OCI-LY7 (cell line): ENCODE measurements at regions not wholly inside any gene's neighbourhood (a gene's known extent, or its start where the extent isn't known, plus 50 kb on each side); places are given as distances from the start of the nearest gene placed in this dataset.

Experiments used
- BruUV-seq: library from RNA; stranded (reverse); fragments of 400-500 nt; replicated peaks from 2 replicates; lab custom pipeline; 2021; lab: Mats Ljungman, UMichigan
- CTCF ChIA-PET: fragments of 300-600 bp; sonication (Branson Sonifier 250); formaldehyde crosslinking; loops from one replicate; lab custom pipeline; 2022; ENCODE audit warnings: antibody characterized with exemption; ENCODE audit not compliant: unreplicated experiment; lab: Charles Lee
- POLR2A ChIA-PET: fragments of 300-600 bp; sonication (Branson Sonifier 250); formaldehyde crosslinking; loops from one replicate; lab custom pipeline; 2022; ENCODE audit warnings: antibody characterized with exemption; lab: Charles Lee
- DNase-seq: peaks from one replicate; pipeline ENCODE4 v3.0.0-alpha.2; 2015; ENCODE audit warnings: low spot score
- H2AFZ ChIP-seq: fragments of 200-600 bp; sonication (generic), shearing (Covaris generic); 2 replicates; pipeline ENCODE4 v1.6.1; 2014; ENCODE audit warnings: mild to moderate bottlenecking, antibody characterized with exemption, low read length, moderate library complexity
- H3K27ac ChIP-seq: fragments of 200-600 bp; sonication (generic); 2 replicates; pipeline ENCODE4 v1.5.1; 2014; ENCODE audit warnings: mixed run types, low read depth, mild to moderate bottlenecking, moderate library complexity, low read length, inconsistent platforms; ENCODE audit not compliant: poor library complexity, severe bottlenecking
- H3K36me3 ChIP-seq: fragments of 200-600 bp; sonication (generic); 2 replicates; pipeline ENCODE4 v1.6.1; 2014; ENCODE audit warnings: mild to moderate bottlenecking, antibody characterized with exemption, low read length, moderate library complexity, mixed read lengths; ENCODE audit not compliant: insufficient read depth
- H3K4me1 ChIP-seq: fragments of 200-600 bp; sonication (generic); 2 replicates; pipeline ENCODE4 v1.5.1; 2014; ENCODE audit warnings: mild to moderate bottlenecking, low read length; ENCODE audit not compliant: insufficient read depth, poor library complexity, severe bottlenecking
- H3K4me2 ChIP-seq: fragments of 200-600 bp; sonication (generic); 2 replicates; pipeline ENCODE4 v1.6.1; 2014; ENCODE audit warnings: mild to moderate bottlenecking, low read length
- H3K4me3 ChIP-seq: fragments of 200-600 bp; sonication (generic); 2 replicates; pipeline ENCODE4 v1.5.1; 2014; ENCODE audit warnings: mild to moderate bottlenecking, low read depth, low read length; ENCODE audit not compliant: poor library complexity, severe bottlenecking
- H3K79me2 ChIP-seq: fragments of 200-600 bp; sonication (generic); 2 replicates; pipeline ENCODE4 v1.6.1; 2016; ENCODE audit warnings: low read depth, mild to moderate bottlenecking, low read length, moderate library complexity, mixed read lengths; ENCODE audit not compliant: insufficient read depth
- H3K9me2 ChIP-seq: fragments of 200-600 bp; sonication (generic); 2 replicates; pipeline ENCODE4 v1.6.1; 2016; ENCODE audit warnings: mild to moderate bottlenecking, low read length, mixed read lengths; ENCODE audit not compliant: insufficient read depth
- H3K9me3 ChIP-seq: fragments of 200-600 bp; sonication (generic); 2 replicates; pipeline ENCODE4 v1.6.1; 2014; ENCODE audit warnings: mild to moderate bottlenecking, mixed run types, low read length, mixed read lengths
- H4K20me1 ChIP-seq: fragments of 200-600 bp; sonication (generic); 2 replicates; pipeline ENCODE4 v1.6.1; 2014; ENCODE audit warnings: mild to moderate bottlenecking, antibody characterized with exemption, low read length, moderate library complexity, mixed read lengths; ENCODE audit not compliant: insufficient read depth
- EZH2phosphoT487 ChIP-seq: fragments of 200-600 bp; sonication (generic); IDR thresholded peaks from 2 replicates; pipeline ENCODE4 v1.6.1; 2018; ENCODE audit warnings: low read depth, borderline replicate concordance, mild to moderate bottlenecking, mixed run types, antibody characterized with exemption, low read length, moderate library complexity, mixed read lengths
- intact Hi-C: fragments of 100-400 bp; cut with micrococcal nuclease; formaldehyde crosslinking; loops from one replicate; pipeline ENCODE4 v1.10.0; 2022; ENCODE audit not compliant: unreplicated experiment
- TF ChIP-seq, protein P1 (sequence below): fragments of 200-600 bp; sonication (generic); conservative IDR thresholded peaks from 2 replicates; pipeline ENCODE4 v1.5.1; 2014; ENCODE audit warnings: mild to moderate bottlenecking, antibody characterized with exemption, low read length, moderate library complexity, mixed read lengths

DNA sequence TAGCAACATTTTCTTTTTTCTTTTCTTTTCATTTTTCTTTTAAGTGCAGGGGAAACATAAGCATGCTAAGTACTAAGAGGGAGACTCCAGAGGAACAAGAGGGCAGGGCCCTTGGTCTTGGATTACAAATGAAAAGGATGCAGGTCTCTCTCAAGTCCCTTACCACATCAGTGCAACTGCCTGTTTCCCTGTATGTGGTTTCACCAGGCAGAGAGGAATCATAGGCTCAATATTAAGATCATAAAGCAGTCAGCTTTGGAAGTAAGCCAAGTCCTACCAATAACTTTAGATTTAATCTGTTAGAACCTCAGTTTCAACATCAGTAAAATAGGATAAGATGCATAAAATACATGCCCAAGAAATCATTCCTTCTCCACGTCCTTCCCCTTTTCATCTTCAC lies 422.7 kb upstream of the PAPPA start:
- H2AFZ ChIP-seq = no peak overlapping the region
- no peaks in the 10 kb centered on the region for H3K79me2 ChIP-seq
- CTCF ChIA-PET = no interaction called here
- H4K20me1 ChIP-seq = no peaks in the 10 kb centered on the region
- H3K4me1 ChIP-seq = no peaks in the 10 kb centered on the region
- H3K36me3 ChIP-seq = no peaks in the 10 kb centered on the region
- H3K9me2 ChIP-seq = no peaks in the 10 kb centered on the region
- TF ChIP-seq, protein P1, sequence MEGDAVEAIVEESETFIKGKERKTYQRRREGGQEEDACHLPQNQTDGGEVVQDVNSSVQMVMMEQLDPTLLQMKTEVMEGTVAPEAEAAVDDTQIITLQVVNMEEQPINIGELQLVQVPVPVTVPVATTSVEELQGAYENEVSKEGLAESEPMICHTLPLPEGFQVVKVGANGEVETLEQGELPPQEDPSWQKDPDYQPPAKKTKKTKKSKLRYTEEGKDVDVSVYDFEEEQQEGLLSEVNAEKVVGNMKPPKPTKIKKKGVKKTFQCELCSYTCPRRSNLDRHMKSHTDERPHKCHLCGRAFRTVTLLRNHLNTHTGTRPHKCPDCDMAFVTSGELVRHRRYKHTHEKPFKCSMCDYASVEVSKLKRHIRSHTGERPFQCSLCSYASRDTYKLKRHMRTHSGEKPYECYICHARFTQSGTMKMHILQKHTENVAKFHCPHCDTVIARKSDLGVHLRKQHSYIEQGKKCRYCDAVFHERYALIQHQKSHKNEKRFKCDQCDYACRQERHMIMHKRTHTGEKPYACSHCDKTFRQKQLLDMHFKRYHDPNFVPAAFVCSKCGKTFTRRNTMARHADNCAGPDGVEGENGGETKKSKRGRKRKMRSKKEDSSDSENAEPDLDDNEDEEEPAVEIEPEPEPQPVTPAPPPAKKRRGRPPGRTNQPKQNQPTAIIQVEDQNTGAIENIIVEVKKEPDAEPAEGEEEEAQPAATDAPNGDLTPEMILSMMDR = no peak
- no peak for TF ChIP-seq EZH2phosphoT487
- POLR2A ChIA-PET = no interaction called here
- intact Hi-C loops = no loop called here
- BruUV-seq = no TSS peak
- H3K4me2 ChIP-seq = no peak overlapping the region
- no peaks in the 10 kb centered on the region for H3K9me3 ChIP-seq
- no peak overlapping the region for H3K4me3 ChIP-seq
- no peak overlapping the region for H3K27ac ChIP-seq
- no peak for DNase-seq

DNA sequence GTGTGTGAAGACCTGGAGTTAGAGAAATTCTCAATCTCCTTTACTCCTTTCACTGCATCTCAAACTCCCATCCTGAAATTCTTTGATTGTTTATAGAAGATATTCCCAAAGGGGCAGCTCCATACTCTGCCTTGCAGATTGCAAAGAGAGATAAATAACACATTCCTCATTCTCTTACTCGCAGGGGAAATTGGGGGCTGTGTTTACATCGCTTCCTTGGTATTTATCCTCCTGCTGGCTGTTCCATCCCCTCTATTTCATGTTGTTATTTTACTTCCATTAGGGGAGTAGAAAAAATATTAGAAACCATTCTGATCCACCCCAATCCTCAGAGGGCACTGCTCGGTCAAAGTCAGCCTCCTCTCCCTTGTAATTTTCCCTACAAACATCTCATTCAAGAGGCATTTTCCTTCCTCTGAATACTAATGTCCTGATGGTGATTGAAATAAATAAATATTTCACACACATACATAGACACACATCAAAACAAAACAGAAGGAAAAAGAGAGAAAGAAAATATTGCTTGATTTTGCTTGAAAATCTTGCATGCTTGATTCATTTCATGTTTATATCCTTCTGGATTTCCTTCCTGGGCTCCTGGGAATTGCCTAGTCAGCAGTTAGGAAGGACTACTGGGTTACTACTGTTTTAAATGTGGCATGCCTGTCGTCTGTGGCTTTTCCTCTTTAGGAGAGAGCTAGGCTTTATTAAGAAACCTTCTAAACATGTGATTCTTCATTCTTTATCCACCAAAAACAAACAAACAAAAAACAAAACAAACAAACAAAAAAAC lies 420.1 kb upstream of the PAPPA start:
- Histone ChIP-seq H3K4me3 (no peak overlapping the region), H4K20me1 (no peaks in the 10 kb centered on the region), H3K79me2 (no peaks in the 10 kb centered on the region), H3K27ac (no peak overlapping the region), H2AFZ (no peak overlapping the region), H3K9me2 (no peaks in the 10 kb centered on the region), H3K36me3 (no peaks in the 10 kb centered on the region), H3K4me1 (no peaks in the 10 kb centered on the region), H3K4me2 (no peak overlapping the region), H3K9me3 (no peaks in the 10 kb centered on the region)
- TF ChIP-seq, protein P1 = no peak
- TF ChIP-seq EZH2phosphoT487 = no peak
- CTCF ChIA-PET = no interaction called here
- no peak for DNase-seq
- intact Hi-C loops = no loop called here
- POLR2A ChIA-PET = no interaction called here
- no TSS peak for BruUV-seq
